ENCODE measurements at regions not wholly inside any gene's neighbourhood (a gene's known extent, or its start where the extent isn't known, plus 50 kb on each side); places are given as distances from the start of the nearest gene placed in this dataset.
"Not testable (repeated sequence)": the region's sequence is repeated elsewhere in the genome, so short reads cannot be mapped to it uniquely, and the experiment has no call there.

- not testable (repeated sequence) for TF ChIP-seq ZNF274 (IDR thresholded peaks at IDR 0.05; ENCODE audit: low read depth, low read length); YY1 (IDR thresholded peaks at IDR 0.05; ENCODE audit: insufficient read depth, insufficient read length)
Measured at GRCh38 chr15:20309966-20310365, 231.6 kb downstream of the GOLGA6L6 start.
